GM21576 (cell line): ENCODE measurements at regions not wholly inside any gene's neighbourhood (a gene's known extent, or its start where the extent isn't known, plus 50 kb on each side); places are given as distances from the start of the nearest gene placed in this dataset.
"Not testable (repeated sequence)": the region's sequence is repeated elsewhere in the genome, so short reads cannot be mapped to it uniquely, and the experiment has no call there.

Experiments
- ATAC-seq: cut with Tn5 transposase; IDR thresholded peaks from one replicate; pipeline ENCODE4 v1.9.1; 2021; ENCODE audit warnings: mild to moderate bottlenecking, moderate library complexity; ENCODE audit not compliant: unreplicated experiment

DNA sequence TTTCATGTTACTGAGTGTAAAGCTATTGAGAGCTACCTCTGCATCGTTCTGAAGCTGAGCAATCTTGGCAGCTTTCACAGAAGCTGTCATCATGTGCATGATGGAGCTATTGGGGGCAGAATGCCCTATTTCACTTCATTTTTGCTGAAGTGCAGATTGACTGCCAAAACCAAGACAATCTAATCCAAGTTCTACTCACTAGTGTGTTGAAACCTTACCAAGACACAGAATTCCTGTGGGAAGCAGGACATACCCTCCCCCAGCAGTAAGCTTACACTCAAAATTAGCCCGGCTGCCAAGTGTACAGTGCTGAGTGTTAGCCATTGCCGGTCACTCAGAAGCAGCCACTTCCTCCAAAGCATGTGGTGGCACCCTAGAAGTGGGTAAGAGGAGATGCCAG lies 177.3 kb upstream of the TENT5A start:
- ATAC-seq = no peak

DNA sequence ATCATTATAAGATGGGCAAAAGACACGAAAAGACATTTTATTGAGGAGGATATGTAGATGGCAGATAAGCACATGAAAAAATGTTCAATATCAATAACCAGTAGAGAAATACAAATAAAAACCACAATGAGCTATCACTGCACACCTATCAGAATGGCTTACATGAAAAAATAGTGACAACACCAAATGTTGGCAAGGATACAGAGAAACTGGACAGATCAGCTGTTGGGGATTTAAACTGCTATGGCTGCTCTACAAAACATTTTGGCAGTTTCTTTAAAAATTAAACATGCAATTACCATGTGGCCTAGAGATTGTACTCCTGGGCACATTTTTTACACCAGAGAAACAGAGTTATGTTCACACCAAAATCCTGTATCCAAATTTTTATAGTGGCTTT lies 172.7 kb upstream of the TENT5A start:
- no peak for ATAC-seq

DNA sequence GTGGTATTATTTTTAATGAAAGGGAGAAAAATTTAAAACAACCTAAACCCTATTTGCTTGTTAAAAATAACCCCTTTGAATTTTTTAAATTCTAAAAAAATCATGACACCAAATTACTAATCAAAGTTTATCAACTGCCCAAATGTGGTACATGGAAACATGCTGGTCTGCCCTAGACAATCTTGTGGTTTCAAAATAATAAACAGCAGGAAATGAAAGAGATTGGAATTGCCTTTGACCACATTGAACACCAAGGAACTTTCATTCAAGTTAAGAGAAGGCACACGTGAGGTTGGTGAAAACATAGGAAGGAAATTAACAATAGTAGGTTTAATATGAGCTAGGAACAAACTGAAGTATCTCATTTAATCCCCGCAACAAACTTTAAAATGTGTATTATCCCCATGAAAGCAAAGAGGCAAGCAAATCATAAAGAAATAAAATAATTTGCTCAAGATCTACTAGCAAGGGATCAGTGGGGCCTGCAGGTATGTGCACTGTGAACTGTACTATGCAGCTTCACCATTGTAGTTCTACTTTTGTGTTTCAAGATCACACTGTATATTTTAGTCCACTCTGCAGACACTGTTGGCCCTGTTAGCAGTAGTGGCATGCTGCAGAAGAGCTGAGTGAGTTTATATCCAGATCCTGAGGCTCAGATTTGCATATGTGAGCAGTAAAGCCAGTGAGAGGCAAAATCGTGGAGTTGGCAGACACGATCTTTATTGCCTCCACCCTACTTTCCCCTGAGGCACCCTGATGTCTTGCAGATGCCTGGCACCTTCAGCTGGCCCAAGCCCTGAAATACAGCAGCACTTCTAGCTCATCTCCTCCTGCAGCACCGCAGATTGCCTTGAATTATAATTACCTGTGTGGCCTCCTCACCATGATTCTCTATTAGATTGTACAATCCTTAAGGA lies 157.8 kb upstream of the TENT5A start:
- ATAC-seq = no peak

DNA sequence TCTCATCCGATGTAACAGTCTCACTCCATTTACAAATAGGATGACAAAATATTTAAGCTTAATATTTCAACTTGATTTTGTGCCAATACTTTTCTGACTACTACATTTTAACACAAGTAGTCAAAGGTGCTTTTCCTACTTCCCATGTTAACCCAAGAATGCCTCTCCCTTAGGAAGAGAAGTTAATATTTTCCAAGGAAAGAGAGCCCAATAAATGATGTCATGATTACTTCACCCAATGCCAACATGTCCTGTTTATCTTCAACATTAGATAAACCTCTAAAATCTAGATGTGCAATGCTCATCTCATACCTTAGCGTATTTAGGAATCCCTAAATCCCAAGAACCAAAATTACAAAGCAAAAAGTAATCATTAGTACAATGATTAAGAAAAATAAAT lies 156.7 kb upstream of the TENT5A start:
- ATAC-seq = no peak

DNA sequence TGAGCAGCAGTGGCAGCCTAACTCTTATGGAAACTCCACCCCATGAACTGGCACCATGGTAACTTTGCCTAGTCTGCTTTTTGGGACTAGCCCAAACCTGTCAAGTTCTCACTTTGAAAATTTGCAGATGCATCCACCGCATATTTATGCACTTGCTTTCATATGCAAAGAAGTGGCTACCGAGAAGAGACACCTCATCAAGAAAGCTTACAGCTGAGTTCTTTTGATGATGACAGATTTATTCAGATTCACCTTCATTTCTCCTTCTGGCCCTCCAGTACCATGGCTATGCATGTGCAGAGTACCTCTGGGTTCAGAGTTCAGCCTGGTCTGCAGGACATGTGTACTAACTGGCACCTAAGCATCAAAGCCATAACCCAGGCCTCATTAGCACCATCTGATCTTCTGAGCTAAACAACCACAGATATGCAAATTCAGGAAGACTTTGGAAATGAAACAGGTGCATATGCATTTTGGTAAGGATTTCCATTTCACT lies 154.3 kb upstream of the TENT5A start:
- ATAC-seq = no peak

DNA sequence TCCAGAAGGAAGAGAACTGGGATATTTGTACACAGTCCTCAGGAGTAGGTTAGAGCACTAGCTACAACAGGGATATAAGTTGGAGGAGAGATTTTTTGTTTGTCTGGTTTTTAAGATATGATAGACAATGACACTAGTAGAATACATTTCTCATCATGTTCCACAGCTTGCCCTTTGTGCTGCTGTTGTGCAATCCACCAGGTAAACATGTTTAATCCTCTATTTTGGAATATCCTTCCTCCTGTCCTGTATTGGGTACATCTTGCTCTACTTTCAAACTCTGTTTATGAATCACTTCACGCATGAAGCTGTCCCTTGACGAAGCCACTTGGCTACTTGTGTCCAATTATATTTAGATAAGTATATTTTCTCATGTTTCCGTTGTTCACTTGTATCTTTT lies 153.6 kb upstream of the TENT5A start:
- no peak for ATAC-seq

DNA sequence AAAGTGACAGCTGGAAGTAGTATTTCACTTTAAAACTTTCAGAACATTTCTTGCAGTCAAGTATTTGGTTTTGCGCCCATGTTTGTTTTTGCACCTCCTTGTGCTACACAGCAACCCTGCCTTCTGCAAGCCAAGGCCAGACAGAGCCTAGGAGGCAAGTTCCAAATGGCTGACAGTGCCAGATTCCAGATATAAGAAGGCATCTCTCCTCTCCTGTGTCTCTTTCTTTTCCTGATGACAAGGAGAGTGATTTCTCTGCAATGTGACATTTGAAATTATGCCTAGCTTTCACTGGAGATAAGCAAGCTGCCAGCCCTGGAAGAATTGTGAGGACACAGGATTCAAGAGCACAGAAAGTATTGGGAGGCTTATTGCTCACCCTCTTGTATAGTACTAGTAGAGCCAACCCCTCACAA lies 149.1 kb upstream of the TENT5A start:
- ATAC-seq = no peak

DNA sequence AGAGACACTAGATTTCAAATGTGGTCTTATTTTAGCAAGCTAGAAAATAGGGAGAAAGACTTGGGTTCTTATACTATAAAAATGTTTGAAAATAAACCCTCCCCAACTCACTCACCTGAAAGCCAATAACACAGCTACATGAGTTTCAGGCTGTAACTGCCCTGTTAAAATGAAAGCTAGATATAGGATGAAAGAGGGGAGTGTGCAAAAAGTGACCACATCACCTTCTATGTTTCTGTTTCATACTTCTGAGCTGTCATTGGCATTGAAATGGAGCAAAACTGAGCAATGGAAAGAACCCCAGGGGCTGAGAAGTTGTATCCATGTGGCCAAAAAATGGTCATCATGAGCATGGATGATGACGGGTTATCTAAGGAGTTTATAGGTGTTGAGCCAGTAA lies 148.1 kb upstream of the TENT5A start:
- ATAC-seq = peak; percentile 80

DNA sequence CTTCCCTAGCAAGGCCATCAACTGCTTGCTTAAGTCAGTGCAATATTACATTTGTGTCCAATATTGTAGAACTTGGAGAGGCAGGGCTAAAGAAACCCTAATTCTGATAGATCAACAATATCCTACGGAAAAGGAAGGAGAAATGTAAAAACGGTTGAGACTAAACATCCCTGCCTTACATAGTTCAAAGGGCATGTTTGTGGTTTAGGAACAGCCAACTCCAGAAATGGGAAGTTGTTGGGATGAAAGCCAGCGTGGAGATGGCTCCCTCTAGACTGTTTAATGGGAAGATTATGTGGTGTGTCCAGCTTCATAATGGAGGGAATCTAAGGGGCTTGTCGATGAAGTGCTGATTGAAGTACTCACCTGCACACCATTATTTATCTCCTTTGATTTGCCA lies 145.3 kb upstream of the TENT5A start:
- no peak for ATAC-seq

DNA sequence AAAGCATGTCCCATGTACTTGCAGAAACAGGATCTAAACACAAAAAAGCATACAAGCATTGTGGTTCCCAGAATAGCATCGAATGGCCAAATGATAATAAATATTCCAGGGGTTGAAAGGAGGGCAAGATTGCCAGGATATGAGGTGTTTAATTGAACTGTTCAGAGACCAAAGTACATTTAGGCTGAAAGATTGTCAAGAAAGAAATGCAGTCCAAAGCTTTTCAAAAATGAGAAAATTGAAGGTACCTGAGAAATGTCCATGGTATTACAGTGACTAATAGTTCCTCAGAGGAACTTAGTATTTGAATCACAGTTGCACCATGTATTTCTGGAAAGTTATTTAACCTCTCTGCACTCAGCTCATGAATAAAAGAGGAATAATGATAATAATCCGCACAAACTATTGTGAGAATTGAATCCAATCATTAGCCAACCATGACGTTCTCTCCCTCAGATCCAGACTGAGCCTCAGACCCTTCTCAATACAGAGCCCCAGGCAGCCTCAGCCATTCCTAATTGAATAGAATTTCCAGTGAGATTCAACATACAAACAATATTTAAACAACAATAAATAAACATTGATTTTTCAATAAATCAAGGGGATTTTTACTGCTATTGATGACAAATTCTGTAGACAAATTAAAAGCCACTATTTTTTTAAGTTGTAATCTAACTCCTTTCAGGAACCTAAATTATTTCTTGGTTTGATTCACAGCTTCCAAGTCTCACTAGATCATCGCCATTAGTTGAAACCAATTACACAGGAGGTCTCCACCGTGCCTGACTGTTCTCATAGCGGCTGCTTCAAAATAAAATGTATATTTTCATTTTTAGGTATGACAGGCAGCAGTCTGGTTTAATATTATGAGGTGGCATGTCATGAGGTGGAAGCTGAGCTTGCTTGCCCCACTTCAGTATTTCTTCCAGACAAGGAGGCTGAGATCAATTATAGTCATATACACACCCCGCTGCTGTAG lies 144.3 kb upstream of the TENT5A start:
- no peak for ATAC-seq

DNA sequence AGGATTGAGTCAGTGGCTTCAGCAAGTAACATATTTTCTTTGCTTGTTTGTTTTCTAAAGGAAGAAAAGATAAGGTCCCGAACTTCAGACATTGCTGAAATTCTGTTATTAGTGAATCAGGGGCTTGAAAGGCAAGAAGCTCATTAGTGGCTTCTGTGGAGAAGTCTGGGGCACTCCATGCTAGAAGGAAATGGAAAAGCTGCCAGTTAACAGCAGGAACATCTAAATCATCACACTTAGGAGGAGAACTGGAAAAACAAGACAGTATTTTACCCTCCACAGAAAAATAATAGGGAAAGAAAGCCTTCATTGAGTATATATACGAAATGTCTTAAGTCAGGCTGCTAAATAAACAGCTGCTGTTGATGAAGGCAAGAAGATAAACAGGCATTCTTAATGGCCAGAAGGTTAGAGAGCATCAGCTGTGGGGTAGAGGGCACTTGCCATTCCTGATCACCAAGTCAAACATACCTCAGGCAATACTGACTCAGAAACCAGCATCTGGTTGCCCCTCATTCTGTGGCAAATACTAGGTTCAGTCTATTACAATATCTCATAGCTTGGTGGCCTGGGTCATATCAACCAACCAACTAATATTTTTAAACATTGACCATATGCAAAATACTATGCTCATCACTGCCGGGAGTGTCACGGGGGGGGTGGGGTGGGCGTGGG lies 143.2 kb upstream of the TENT5A start:
- no peak for ATAC-seq

DNA sequence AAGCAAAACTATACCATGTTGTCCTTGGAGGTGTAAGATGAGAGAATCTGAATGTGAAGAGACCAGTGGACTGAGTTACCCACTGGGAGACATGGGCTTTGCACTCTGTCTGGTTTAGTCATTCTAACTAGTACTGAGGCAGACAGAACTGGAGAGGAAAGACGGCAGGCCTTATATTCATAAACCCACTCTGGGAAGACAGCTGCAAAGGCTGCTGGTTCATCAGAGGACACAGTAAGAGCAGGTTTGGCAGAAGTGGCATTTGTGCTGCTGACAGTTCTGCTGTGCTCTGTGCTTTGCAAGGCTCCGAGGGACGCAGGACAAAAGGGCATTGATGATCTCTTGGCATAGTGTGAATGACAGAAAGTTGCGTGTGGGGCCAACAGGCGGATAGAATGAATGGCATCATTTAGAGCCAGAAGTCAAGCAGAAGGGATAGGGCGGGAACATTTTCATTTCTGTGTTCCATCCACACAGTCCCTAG lies 142.3 kb upstream of the TENT5A start:
- no peak for ATAC-seq

DNA sequence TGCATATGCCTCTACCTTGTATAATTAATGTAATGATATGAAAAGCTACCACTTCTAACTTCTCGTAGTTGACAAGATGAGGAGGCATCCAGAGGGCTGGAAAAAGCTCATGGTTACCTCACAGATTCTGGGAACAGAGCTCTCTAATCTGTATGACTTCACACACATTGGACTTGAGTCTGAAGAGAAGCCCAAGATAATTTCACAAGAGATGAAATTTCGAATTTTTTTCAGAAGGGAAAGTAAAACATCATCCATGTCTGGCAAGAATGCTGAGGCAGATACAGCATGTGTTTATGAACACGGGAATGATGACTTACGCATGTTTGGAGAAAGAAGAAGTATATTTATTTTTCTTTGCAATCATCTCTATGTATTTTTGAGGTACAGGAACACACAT lies 141.8 kb upstream of the TENT5A start:
- ATAC-seq = no peak

DNA sequence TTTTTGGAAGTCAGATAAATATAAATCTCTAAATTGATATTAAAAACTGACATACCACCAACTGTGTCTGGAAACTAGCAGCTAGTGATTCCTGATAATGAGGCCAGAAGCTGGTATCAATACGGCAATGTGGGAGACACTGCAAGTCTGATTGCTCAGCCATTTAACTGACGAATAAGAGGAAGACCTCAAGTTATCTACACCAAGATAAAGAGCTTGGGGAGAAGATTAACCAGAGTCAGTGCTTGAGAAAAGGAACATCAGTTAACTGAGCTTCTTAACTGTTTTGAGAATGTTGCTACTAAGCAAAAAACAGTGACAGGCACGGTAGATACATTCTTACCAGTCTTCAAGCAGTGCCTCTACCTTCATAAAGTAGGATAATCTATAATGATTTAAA lies 140.4 kb upstream of the TENT5A start:
- ATAC-seq = no peak

DNA sequence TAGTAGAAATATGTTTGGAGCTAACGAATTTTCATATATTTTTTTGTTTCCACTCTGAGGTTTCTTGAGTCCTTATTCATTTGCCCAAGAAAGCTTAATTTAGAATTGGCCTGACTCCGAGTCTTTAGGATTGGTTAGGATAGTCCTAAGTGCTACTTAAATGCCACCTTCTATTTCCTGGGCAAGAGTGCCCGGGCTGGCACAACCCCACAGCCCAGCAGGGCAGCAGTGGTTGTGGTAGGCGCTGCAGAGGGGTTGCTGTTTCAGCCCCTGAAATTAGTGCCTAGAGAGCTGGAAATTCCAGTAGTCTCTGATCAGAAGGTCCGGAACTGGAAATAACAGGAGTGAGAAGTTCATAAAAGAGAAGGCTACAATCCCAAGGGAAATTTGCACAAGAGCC lies 139.4 kb upstream of the TENT5A start:
- ATAC-seq = no peak

DNA sequence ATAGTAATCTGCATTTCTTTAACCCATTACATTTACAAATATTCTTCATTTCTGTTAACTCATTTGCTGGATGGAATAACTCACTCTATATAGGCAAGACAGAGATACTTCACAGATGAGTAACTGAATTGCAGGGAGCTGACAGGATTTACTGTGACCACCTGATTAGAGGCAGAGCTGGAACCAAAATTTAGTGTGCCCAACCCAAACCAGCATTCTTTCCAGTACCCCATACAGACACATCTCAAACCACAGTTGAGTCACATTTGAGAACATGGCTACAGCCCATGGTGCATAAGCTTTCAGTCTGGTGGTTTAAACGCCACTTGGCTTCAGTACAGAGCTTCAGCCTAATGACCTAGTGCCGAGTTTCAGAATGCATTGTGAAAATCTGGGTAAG lies 138.4 kb upstream of the TENT5A start:
- no peak for ATAC-seq

DNA sequence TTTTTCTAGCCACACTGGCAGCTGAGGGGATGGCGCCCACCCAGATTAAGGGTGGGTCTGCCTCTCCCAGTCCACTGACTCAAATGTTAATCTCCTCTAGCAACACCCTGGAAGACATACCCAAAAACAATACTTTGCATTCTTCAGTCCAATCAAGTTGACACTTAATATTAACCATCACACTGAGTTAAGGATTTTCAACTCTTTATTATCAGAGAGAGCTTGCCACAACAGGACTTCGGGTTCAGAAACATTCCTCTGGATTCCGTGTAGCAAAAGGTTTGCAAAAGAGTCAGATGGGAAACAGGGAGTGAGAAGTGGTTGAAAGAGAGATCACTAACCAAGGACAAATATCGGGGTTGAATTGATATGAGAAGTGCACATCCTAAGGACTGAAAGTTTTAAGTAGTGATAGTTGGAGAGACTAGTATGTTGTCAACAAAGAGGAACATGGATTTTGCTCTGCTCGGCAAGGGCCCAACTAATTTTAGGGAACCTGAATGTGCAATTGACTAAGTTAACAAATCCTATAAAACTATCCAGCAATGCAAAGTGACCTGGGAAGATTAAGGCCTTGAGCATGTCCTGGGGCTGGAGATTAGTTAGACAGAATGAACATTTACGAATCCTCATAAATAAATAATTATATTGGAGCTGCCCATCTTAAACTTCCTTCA lies 137.0 kb upstream of the TENT5A start:
- ATAC-seq = no peak

DNA sequence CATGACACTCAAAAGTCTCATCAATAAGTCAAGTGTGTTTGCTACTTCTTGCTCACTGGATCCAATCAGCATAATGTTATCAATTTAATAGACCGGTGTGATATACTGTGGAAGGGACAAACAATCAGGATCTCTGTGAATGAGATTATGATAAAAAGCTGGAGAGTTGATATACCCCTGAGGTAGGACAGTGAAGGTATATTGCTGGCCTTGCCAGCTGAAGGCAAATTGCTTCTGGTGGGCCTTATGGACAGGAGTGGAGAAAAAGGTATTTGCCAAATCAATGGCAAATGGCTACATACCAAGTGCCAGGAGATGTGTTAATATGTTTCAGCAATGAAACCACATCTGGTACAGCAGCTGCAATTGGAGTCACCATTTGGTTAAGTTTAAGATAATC lies 134.4 kb upstream of the TENT5A start:
- ATAC-seq = not testable (repeated sequence)

DNA sequence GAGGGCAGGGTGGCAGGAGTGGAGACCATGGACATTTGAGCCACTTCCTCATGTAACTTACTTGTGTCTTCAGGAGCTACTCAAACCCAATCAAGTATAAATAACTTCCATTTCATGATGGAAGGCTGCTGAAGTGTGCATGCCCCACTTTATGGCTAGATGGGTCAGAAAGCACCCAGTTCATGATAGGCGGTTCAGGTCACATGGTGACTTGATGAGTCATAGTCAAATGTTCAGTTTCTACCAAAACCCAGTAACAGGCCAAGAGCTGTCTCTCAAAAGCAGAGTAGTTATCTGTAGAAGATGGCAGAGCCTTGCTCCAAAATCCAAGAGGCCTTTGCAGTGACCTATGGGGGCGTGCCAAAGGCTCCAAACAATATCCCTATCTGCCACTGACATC lies 133.7 kb upstream of the TENT5A start:
- ATAC-seq = no peak

DNA sequence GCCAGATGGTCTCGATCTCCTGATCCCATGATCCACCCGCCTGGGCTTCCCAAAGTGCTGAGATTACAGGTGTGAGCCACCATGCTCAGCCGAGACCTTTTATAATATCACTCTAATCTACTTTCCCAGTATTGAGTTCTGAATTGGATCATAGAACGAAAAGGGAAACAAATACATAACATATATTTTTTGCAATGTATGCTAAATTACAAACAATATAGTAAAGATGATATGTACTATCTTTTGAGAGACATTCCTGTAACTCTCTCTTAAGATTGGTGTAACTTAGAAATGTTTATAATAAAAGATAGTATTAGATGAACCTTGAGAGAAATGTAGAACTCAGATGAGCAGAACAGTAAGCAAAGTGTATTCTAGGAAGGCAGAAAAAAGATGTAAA lies 129.2 kb upstream of the TENT5A start:
- no peak for ATAC-seq
